ENCODE measurements at regions not wholly inside any gene's neighbourhood (a gene's known extent, or its start where the extent isn't known, plus 50 kb on each side); places are given as distances from the start of the nearest gene placed in this dataset.

DNA sequence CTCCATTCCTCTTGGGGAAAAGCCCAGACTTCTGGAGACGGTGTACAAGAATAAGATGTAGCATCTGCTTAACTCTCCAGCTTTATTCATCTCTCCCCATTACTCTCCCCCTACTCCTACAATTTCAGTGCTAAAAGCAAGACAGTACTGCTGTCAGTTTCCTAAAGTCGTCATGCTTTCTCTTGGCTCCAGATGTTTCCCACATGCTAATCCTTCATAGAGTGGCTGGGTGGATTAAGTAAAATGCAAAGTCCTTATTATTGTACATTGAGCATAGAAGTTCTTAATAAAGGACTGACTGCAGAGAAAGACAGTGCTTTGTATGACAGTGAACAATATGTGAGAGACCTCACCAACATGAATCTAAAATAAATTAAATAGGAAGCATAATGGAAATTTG, 142.2 kb upstream of the UBASH3B start:
- TF ChIP-seq, protein P1, sequence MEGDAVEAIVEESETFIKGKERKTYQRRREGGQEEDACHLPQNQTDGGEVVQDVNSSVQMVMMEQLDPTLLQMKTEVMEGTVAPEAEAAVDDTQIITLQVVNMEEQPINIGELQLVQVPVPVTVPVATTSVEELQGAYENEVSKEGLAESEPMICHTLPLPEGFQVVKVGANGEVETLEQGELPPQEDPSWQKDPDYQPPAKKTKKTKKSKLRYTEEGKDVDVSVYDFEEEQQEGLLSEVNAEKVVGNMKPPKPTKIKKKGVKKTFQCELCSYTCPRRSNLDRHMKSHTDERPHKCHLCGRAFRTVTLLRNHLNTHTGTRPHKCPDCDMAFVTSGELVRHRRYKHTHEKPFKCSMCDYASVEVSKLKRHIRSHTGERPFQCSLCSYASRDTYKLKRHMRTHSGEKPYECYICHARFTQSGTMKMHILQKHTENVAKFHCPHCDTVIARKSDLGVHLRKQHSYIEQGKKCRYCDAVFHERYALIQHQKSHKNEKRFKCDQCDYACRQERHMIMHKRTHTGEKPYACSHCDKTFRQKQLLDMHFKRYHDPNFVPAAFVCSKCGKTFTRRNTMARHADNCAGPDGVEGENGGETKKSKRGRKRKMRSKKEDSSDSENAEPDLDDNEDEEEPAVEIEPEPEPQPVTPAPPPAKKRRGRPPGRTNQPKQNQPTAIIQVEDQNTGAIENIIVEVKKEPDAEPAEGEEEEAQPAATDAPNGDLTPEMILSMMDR (IDR thresholded peaks at IDR 0.05; ENCODE audit: low read depth, low read length, missing input control): no peak
- TF ChIP-seq JUND (IDR thresholded peaks at IDR 0.05) (no peak), RAD21 (IDR thresholded peaks at IDR 0.05) (no peak), SP1 (IDR thresholded peaks at IDR 0.05) (no peak), TAF1 (conservative IDR thresholded peaks at IDR 0.05) (no peak), RXRA (IDR thresholded peaks at IDR 0.05) (no peak)
- TF ChIP-seq, protein P2, sequence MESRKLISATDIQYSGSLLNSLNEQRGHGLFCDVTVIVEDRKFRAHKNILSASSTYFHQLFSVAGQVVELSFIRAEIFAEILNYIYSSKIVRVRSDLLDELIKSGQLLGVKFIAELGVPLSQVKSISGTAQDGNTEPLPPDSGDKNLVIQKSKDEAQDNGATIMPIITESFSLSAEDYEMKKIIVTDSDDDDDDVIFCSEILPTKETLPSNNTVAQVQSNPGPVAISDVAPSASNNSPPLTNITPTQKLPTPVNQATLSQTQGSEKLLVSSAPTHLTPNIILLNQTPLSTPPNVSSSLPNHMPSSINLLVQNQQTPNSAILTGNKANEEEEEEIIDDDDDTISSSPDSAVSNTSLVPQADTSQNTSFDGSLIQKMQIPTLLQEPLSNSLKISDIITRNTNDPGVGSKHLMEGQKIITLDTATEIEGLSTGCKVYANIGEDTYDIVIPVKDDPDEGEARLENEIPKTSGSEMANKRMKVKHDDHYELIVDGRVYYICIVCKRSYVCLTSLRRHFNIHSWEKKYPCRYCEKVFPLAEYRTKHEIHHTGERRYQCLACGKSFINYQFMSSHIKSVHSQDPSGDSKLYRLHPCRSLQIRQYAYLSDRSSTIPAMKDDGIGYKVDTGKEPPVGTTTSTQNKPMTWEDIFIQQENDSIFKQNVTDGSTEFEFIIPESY (IDR thresholded peaks at IDR 0.05): no peak
